CD14-positive monocyte (primary cell): ENCODE measurements at regions not wholly inside any gene's neighbourhood (a gene's known extent, or its start where the extent isn't known, plus 50 kb on each side); places are given as distances from the start of the nearest gene placed in this dataset.

ENCODE experiments used
- DNase-seq, 3 donors: peaks; one replicate each; pipeline ENCODE4 v3.0.0-alpha.2; 2011 to 2022
- H2AFZ ChIP-seq: 2 replicates; pipeline ENCODE4 v1.6.0; 2012; ENCODE audit warnings: mild to moderate bottlenecking, low read depth, low read length, inconsistent platforms; ENCODE audit not compliant: insufficient read depth, poor library complexity, severe bottlenecking
- H3K27ac ChIP-seq, 2 donors: 1 replicate in 1 of 2; 2 replicates in 1 of 2; pipeline ENCODE4 v1.5.1; 2012 to 2013; ENCODE audit warnings: low read length in 2 of 2, control low read depth in 1 of 2, inconsistent platforms in 1 of 2, low read depth in 1 of 2, mild to moderate bottlenecking in 1 of 2
- H3K27me3 ChIP-seq, 2 donors: one replicate each; pipeline versions ENCODE4 v1.6.0 to v1.6.1; 2011 to 2013; ENCODE audit warnings: low read length in 2 of 2; ENCODE audit not compliant: control insufficient read depth in 2 of 2, insufficient read depth in 2 of 2
- H3K36me3 ChIP-seq, 2 donors: replicated peaks in 1 of 2; 1 replicate in 1 of 2; 2 replicates in 1 of 2; pipeline versions ENCODE4 v1.5.1 to v1.6.1; 2012 to 2013; ENCODE audit warnings: low read length in 2 of 2, control low read depth in 1 of 2, inconsistent platforms in 1 of 2, mild to moderate bottlenecking in 1 of 2; ENCODE audit not compliant: insufficient read depth in 2 of 2, control insufficient read depth in 1 of 2
- H3K4me1 ChIP-seq, 2 donors: 1 replicate in 1 of 2; 2 replicates in 1 of 2; pipeline versions ENCODE4 v1.5.1 to v1.6.1; 2012 to 2013; ENCODE audit warnings: low read length in 2 of 2, control low read depth in 1 of 2, inconsistent platforms in 1 of 2, mild to moderate bottlenecking in 1 of 2, moderate library complexity in 1 of 2; ENCODE audit not compliant: insufficient read depth in 2 of 2, control insufficient read depth in 1 of 2
- H3K4me2 ChIP-seq: replicated peaks from 2 replicates; pipeline ENCODE3; 2012; ENCODE audit warnings: low read length, moderate library complexity, mild to moderate bottlenecking; ENCODE audit not compliant: poor library complexity, severe bottlenecking; ENCODE audit errors: extremely low read depth
- H3K4me3 ChIP-seq, 3 experiments: fragments of 200-600 bp in 1 of 3; sonication (generic) in 1 of 3; replicated peaks in 1 of 3; 1 replicate in 2 of 3; 2 replicates in 1 of 3; pipeline ENCODE4 v1.5.1; 2011 to 2013; ENCODE audit warnings: low read length in 3 of 3, mild to moderate bottlenecking in 3 of 3, control low read depth in 2 of 3, low read depth in 2 of 3, inconsistent platforms in 1 of 3, moderate library complexity in 1 of 3
- H3K79me2 ChIP-seq: 2 replicates; pipeline ENCODE4 v1.6.0; 2012; ENCODE audit warnings: mild to moderate bottlenecking, control low read depth, inconsistent platforms, low read length, moderate library complexity; ENCODE audit not compliant: insufficient read depth
- H3K9ac ChIP-seq: 2 replicates; pipeline ENCODE4 v1.6.0; 2017; ENCODE audit warnings: low read length, mild to moderate bottlenecking; ENCODE audit not compliant: insufficient read depth, poor library complexity, severe bottlenecking
- H3K9me3 ChIP-seq, 2 donors: replicated peaks in 1 of 2; 1 replicate in 1 of 2; 2 replicates in 1 of 2; pipeline versions ENCODE4 v1.5.1 to v1.6.1; 2012 to 2013; ENCODE audit warnings: low read length in 2 of 2, control low read depth in 1 of 2; ENCODE audit not compliant: control insufficient read depth in 1 of 2, insufficient read depth in 1 of 2
- H4K20me1 ChIP-seq: 2 replicates; pipeline ENCODE4 v1.6.0; 2012; ENCODE audit warnings: mild to moderate bottlenecking, low read length, control low read depth, moderate library complexity; ENCODE audit not compliant: insufficient read depth
- H3K27ac Mint-ChIP-seq, 7 donors: one replicate each; pipeline ENCODE4 v1.8.0; 2020; ENCODE audit warnings: mild to moderate bottlenecking in 7 of 7, mixed read lengths in 7 of 7, moderate library complexity in 6 of 7, inconsistent platforms in 2 of 7
- H3K27me3 Mint-ChIP-seq, 3 donors: one replicate each; pipeline ENCODE4 v1.8.0; 2021 to 2022; ENCODE audit warnings: low read depth in 3 of 3, mild to moderate bottlenecking in 3 of 3, mixed read lengths in 3 of 3, moderate library complexity in 3 of 3, inconsistent platforms in 1 of 3
- H3K36me3 Mint-ChIP-seq, 2 donors: one replicate each; pipeline ENCODE4 v1.8.0; 2020; ENCODE audit warnings: mixed read lengths in 2 of 2, inconsistent platforms in 1 of 2, mild to moderate bottlenecking in 1 of 2
- H3K4me1 Mint-ChIP-seq: one replicate; pipeline ENCODE4 v1.8.0; 2020; ENCODE audit warnings: mild to moderate bottlenecking, mixed read lengths
- H3K4me3 Mint-ChIP-seq, 2 donors: one replicate each; pipeline ENCODE4 v1.8.0; 2020; ENCODE audit warnings: mild to moderate bottlenecking in 2 of 2, mixed read lengths in 2 of 2, moderate library complexity in 1 of 2
- H3K9me3 Mint-ChIP-seq, 7 donors: one replicate each; pipeline ENCODE4 v1.8.0; 2020 to 2022; ENCODE audit warnings: mixed read lengths in 7 of 7, mild to moderate bottlenecking in 6 of 7, moderate library complexity in 6 of 7, inconsistent platforms in 2 of 7
- CTCF ChIP-seq: fragments of 200-600 bp; IDR thresholded peaks from one replicate; pipeline ENCODE4 v1.8.0; 2022; ENCODE audit warnings: antibody characterized with exemption, mild to moderate bottlenecking
- WGBS: methylation state at CpG from one replicate; pipeline ENCODE4 v1.1.5; 2013; ENCODE audit warnings: missing lambda C conversion rate; ENCODE audit not compliant: insufficient coverage; 5-methylcytosine and 5-hydroxymethylcytosine counted together
- intact Hi-C, 2 donors: fragments of 100-400 bp; cut with micrococcal nuclease; formaldehyde crosslinking; loops; one replicate each; pipeline versions ENCODE4 v1.15.0 to v1.15.1; 2023

GRCh38 chr3:105013657-105014056 is 353.1 kb upstream of the ALCAM start:
- Histone ChIP-seq H2AFZ (no peak overlapping the region), H3K79me2 (no peaks in the 10 kb centered on the region), H3K4me3 (no peak overlapping the region), H3K27me3 (no peaks in the 10 kb centered on the region), H3K4me2 (no peak overlapping the region), H3K9me3 (no peaks in the 10 kb centered on the region), H4K20me1 (no peaks in the 10 kb centered on the region), H3K4me1 (no peaks in the 10 kb centered on the region), H3K9ac (no peak overlapping the region), H3K27ac (no peak overlapping the region), H3K36me3 (no peaks in the 10 kb centered on the region)
- Mint-ChIP-seq H3K4me1 (no peaks in the 10 kb centered on the region), H3K27me3 (peaks cover 0 to 1% (median 0%) of the 10 kb centered on the region in 3 donors), H3K4me3 (no peak overlapping the region), H3K27ac (no peak overlapping the region), H3K9me3 (peaks cover 0 to 5% (median 0%) of the 10 kb centered on the region in 7 donors), H3K36me3 (no peaks in the 10 kb centered on the region)
- DNase-seq = no peak
- intact Hi-C loops = no loop called here
- no CpG with 5 or more reads among the region's 2 CpGs for WGBS
- no peak for TF ChIP-seq CTCF

- no peak overlapping the region for H3K9ac ChIP-seq
- no peak overlapping the region for H3K4me2 ChIP-seq
- H3K9me3 ChIP-seq = no peaks in the 10 kb centered on the region
- WGBS = no CpG with 5 or more reads among the region's 1 CpG
- no peaks in the 10 kb centered on the region for H3K27me3 ChIP-seq
- no peak for DNase-seq
- H3K36me3 ChIP-seq = no peaks in the 10 kb centered on the region
- Mint-ChIP-seq H3K4me3 (no peak overlapping the region), H3K4me1 (no peaks in the 10 kb centered on the region), H3K27me3 (peaks cover 0 to 1% (median 0%) of the 10 kb centered on the region in 3 donors), H3K9me3 (peaks cover 0 to 4% (median 0%) of the 10 kb centered on the region in 7 donors), H3K27ac (no peak overlapping the region), H3K36me3 (no peaks in the 10 kb centered on the region)
- no peaks in the 10 kb centered on the region for H3K4me1 ChIP-seq
- H4K20me1 ChIP-seq = no peaks in the 10 kb centered on the region
- H2AFZ ChIP-seq = no peak overlapping the region
- no peak for TF ChIP-seq CTCF
- no peak overlapping the region for H3K27ac ChIP-seq
- no peak overlapping the region for H3K4me3 ChIP-seq
- H3K79me2 ChIP-seq = no peaks in the 10 kb centered on the region
- intact Hi-C loops = no loop called here
Measured at GRCh38 chr3:105014631-105015030, 352.1 kb upstream of the ALCAM start.
